Body of pancreas (tissue), 4 donors: ENCODE measurements at regions not wholly inside any gene's neighbourhood (a gene's known extent, or its start where the extent isn't known, plus 50 kb on each side); places are given as distances from the start of the nearest gene placed in this dataset.
"Not testable (repeated sequence)": the region's sequence is repeated elsewhere in the genome, so short reads cannot be mapped to it uniquely, and the experiment has no call there.

ENCODE experiments used
- ATAC-seq: fragments of 150-250 bp; one replicate; pipeline ENCODE4 v1.9.1; 2016
- DNase-seq, 4 donors: peaks; one replicate each; pipeline ENCODE4 v3.0.0-alpha.2; 2019
- H3K27ac ChIP-seq, 4 donors: fragments of 200-600 bp; sonication (generic); 1 replicate in 3 of 4; 2 replicates in 1 of 4; pipeline versions ENCODE4 v1.5.1 to v1.6.1; 2016 to 2019; ENCODE audit warnings: mild to moderate bottlenecking in 1 of 4, mixed read lengths in 1 of 4, moderate library complexity in 1 of 4
- H3K27me3 ChIP-seq, 2 donors: fragments of 200-600 bp; sonication (generic); one replicate each; pipeline ENCODE4 v1.6.0; 2016; ENCODE audit warnings: mild to moderate bottlenecking in 1 of 2
- H3K36me3 ChIP-seq, 2 donors: fragments of 200-600 bp; sonication (generic); replicated peaks in 1 of 2; 2 replicates each; pipeline ENCODE4 v1.5.1; 2016; ENCODE audit warnings: low read depth in 2 of 2; ENCODE audit not compliant: insufficient read depth in 1 of 2
- H3K4me1 ChIP-seq: fragments of 200-600 bp; sonication (generic); one replicate; pipeline ENCODE4 v1.6.0; 2016
- H3K4me3 ChIP-seq, 2 donors: fragments of 200-600 bp; sonication (generic); 1 replicate in 1 of 2; 2 replicates in 1 of 2; pipeline ENCODE4 v1.5.1; 2016 to 2019
- H3K9me3 ChIP-seq, 3 donors: fragments of 200-600 bp; sonication (generic); 1 replicate in 2 of 3; 2 replicates in 1 of 3; pipeline ENCODE4 v1.5.1; 2016
- CTCF ChIP-seq, 7 experiments: fragments of 450-650 bp in 4 of 7; fragments of 200-600 bp in 3 of 7; sonication (generic) in 3 of 7; IDR thresholded peaks; one replicate each; pipeline ENCODE4 v1.5.1; 2016 to 2019; ENCODE audit warnings: antibody characterized with exemption in 7 of 7
- POLR2A ChIP-seq, 3 donors: fragments of 450-650 bp; IDR thresholded peaks; one replicate each; pipeline ENCODE4 v1.6.1; 2016; ENCODE audit warnings: antibody characterized with exemption in 3 of 3, mild to moderate bottlenecking in 2 of 3
- WGBS, 2 donors: methylation state at CpG; one replicate each; pipeline ENCODE4 v1.1.5; 2017; 5-methylcytosine and 5-hydroxymethylcytosine counted together
- intact Hi-C: fragments of 100-400 bp; cut with DNase I; formaldehyde crosslinking; loops from one replicate; pipeline ENCODE4 v1.15.1; 2023

- Histone ChIP-seq H3K4me3 (no peak overlapping the region), H3K36me3 (no peaks in the 10 kb centered on the region), H3K27ac (no peak overlapping the region), H3K27me3 (no peaks in the 10 kb centered on the region), H3K4me1 (no peaks in the 10 kb centered on the region), H3K9me3 (no peaks in the 10 kb centered on the region)
- 68 to 93% methylated on average over 7 of the region's 7 CpGs for WGBS, 2 donors
- intact Hi-C loops = no loop called here
- no peak for DNase-seq
- TF ChIP-seq POLR2A (IDR thresholded peaks at IDR 0.05) (no peak), CTCF (IDR thresholded peaks at IDR 0.05) (no peak)
- no peak for ATAC-seq
Measured at GRCh38 chr3:154875142-154875541, 205.0 kb upstream of the MME start.

- Histone ChIP-seq H3K36me3 (no peaks in the 10 kb centered on the region), H3K4me1 (no peaks in the 10 kb centered on the region), H3K4me3 (no peak overlapping the region), H3K27ac (no peak overlapping the region), H3K27me3 (no peaks in the 10 kb centered on the region), H3K9me3 (no peaks in the 10 kb centered on the region)
- ATAC-seq (no peak), DNase-seq (no peak)
- WGBS, 2 donors = 72 to 79% methylated on average over 2 of the region's 2 CpGs
- no peak for TF ChIP-seq POLR2A (IDR thresholded peaks at IDR 0.05)
- TF ChIP-seq CTCF (IDR thresholded peaks at IDR 0.05) = no peak
- intact Hi-C loops = no loop called here
Measured at GRCh38 chr3:154872696-154873095, 207.4 kb upstream of the MME start.

DNA sequence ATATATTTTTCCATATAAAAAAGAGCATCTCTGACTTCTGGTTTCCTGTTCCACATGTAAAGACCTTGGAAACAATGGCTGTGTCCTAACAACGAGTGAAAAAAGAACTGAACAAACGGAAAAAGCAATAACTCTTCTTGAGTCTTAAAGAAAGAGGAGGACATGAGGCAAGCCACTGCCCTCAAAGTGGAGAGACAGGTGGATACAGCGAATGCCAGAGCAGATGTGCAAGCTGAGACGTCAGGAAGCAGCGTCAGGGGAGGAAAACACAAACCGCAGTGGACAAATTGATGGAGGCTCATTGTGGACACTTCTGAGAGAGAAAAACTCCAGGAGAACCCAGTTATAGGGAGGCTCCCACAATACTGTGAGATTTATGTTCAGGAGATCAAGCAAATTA, 208.0 kb upstream of the MME start:
- Histone ChIP-seq H3K27me3 (no peaks in the 10 kb centered on the region), H3K4me1 (no peaks in the 10 kb centered on the region), H3K36me3 (no peaks in the 10 kb centered on the region), H3K4me3 (no peak overlapping the region), H3K9me3 (no peaks in the 10 kb centered on the region), H3K27ac (no peak overlapping the region)
- no peak for TF ChIP-seq POLR2A (IDR thresholded peaks at IDR 0.05)
- no peak for TF ChIP-seq CTCF (IDR thresholded peaks at IDR 0.05)
- ATAC-seq = no peak
- intact Hi-C loops = no loop called here
- DNase-seq = no peak
- 33 to 48% methylated on average over 6 of the region's 6 CpGs for WGBS, 2 donors

DNA sequence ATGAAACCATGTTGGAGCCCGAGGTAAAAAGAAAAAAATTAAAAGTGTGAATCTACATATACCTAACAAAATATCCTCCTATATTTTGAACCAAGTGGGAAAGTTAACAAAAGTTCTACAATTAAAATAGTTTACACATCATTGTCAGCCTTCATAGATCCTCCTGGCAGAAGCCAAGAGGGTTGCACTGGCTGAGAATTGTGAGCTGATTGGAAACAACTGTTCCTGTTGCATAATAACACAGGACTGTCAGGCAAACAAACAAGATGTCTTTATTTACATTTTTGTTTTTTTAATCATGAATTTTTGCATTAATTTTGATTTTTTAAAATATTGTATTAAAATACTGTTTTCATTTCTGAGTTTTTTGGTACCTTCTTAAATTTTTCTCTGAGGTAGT, 215.2 kb upstream of the MME start:
- intact Hi-C loops = no loop called here
- H3K27me3 ChIP-seq = no peaks in the 10 kb centered on the region
- DNase-seq = no peak
- ATAC-seq = no peak
- WGBS, 2 donors = 38 to 44% methylated on average over 1 of the region's 1 CpG
- H3K4me3 ChIP-seq = no peak overlapping the region
- no peaks in the 10 kb centered on the region for H3K4me1 ChIP-seq
- no peak for TF ChIP-seq CTCF (IDR thresholded peaks at IDR 0.05)
- no peak for TF ChIP-seq POLR2A (IDR thresholded peaks at IDR 0.05)
- no peak overlapping the region for H3K27ac ChIP-seq
- H3K36me3 ChIP-seq = no peaks in the 10 kb centered on the region
- no peaks in the 10 kb centered on the region for H3K9me3 ChIP-seq

GRCh38 chr3:154862265-154862664, 217.9 kb upstream of the MME start:
- Histone ChIP-seq H3K27ac (no peak overlapping the region), H3K36me3 (no peaks in the 10 kb centered on the region), H3K4me1 (no peaks in the 10 kb centered on the region), H3K9me3 (no peaks in the 10 kb centered on the region), H3K27me3 (no peaks in the 10 kb centered on the region), H3K4me3 (no peak overlapping the region)
- intact Hi-C loops = no loop called here
- no peak for TF ChIP-seq POLR2A (IDR thresholded peaks at IDR 0.05)
- no peak for TF ChIP-seq CTCF (IDR thresholded peaks at IDR 0.05)
- ATAC-seq (no peak), DNase-seq (no peak)

DNA sequence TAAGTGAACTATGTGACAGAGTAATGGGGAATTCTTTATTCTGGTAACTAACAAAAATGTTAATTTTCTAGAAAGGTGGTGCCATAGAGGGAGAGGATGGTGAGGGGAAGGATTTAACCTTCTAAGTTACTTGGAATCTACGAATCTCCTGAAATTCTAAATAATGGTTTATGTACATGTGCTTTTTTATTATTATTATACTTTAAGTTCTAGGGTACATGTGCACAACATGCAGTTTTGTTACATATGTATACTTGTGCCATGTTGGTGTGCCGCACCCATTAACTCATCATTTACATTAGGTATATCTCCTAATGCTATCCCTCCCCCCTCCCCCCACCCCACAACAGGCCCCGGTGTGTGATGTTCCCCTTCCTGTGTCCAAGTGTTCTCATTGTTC, 227.1 kb upstream of the MME start:
- H3K4me1 ChIP-seq, intact Hi-C loops, H3K27me3 ChIP-seq, H3K36me3 ChIP-seq, H3K9me3 ChIP-seq, H3K4me3 ChIP-seq, ATAC-seq, H3K27ac ChIP-seq, DNase-seq: not testable (repeated sequence)
- 69 to 77% methylated on average over 3 of the region's 3 CpGs for WGBS, 2 donors
